ENCODE measurements at regions not wholly inside any gene's neighbourhood (a gene's known extent, or its start where the extent isn't known, plus 50 kb on each side); places are given as distances from the start of the nearest gene placed in this dataset.

- Histone ChIP-seq H3K9ac (ENCODE audit: low read length) (no peak overlapping the region), H3K4me3 (ENCODE audit: low read length) (no peak overlapping the region), H3K27ac (ENCODE audit: low read length) (no peak overlapping the region), H3K9me2 (ENCODE audit: insufficient read depth, low read length) (no peaks in the 10 kb centered on the region), H3K4me2 (ENCODE audit: low read length) (no peak overlapping the region), H3K36me3 (ENCODE audit: insufficient read depth, low read length) (no peaks in the 10 kb centered on the region), H3F3A (ENCODE audit: insufficient read depth, low read length, poor library complexity, severe bottlenecking) (no peaks in the 10 kb centered on the region), H2AFZ (ENCODE audit: low read depth, low read length) (no peak overlapping the region), H3K27me3 (ENCODE audit: insufficient read depth, low read depth, low read length) (no peaks in the 10 kb centered on the region), H3K9me3 (ENCODE audit: low read length) (no peaks in the 10 kb centered on the region), H3K79me2 (replicated peaks; ENCODE audit: insufficient read depth, low read length) (no peaks in the 10 kb centered on the region), H4K20me1 (ENCODE audit: insufficient read depth) (no peaks in the 10 kb centered on the region)
- no peak for TF ChIP-seq MXI1 (conservative IDR thresholded peaks at IDR 0.05; ENCODE audit: poor library complexity, severe bottlenecking)
- no peak for TF ChIP-seq TAF1 (IDR thresholded peaks at IDR 0.05; ENCODE audit: low read depth)
- TF ChIP-seq SMC3 (conservative IDR thresholded peaks at IDR 0.05; ENCODE audit: poor library complexity) = no peak
- TF ChIP-seq REST (IDR thresholded peaks at IDR 0.05; ENCODE audit: borderline replicate concordance) = no peak
- no peak for TF ChIP-seq RAD21 (conservative IDR thresholded peaks at IDR 0.05)
- TF ChIP-seq CTCF (IDR thresholded peaks at IDR 0.05; ENCODE audit: poor library complexity, severe bottlenecking) = no peak
- TF ChIP-seq EZH2 (IDR thresholded peaks at IDR 0.05; ENCODE audit: borderline replicate concordance, insufficient read depth, low read length, poor library complexity, severe bottlenecking) = no peak
Measured at GRCh38 chr10:108962172-108962571, 961.1 kb downstream of the XPNPEP1 start.

GRCh38 chr10:108957681-108958080 is 965.6 kb downstream of the XPNPEP1 start:
- Histone ChIP-seq H3K9ac (ENCODE audit: low read length) (no peak overlapping the region), H3K9me3 (ENCODE audit: low read length) (no peaks in the 10 kb centered on the region), H3F3A (ENCODE audit: insufficient read depth, low read length, poor library complexity, severe bottlenecking) (no peaks in the 10 kb centered on the region), H3K36me3 (ENCODE audit: insufficient read depth, low read length) (no peaks in the 10 kb centered on the region), H3K27ac (ENCODE audit: low read length) (no peak overlapping the region), H3K27me3 (ENCODE audit: insufficient read depth, low read depth, low read length) (no peaks in the 10 kb centered on the region), H4K20me1 (ENCODE audit: insufficient read depth) (no peaks in the 10 kb centered on the region), H3K79me2 (replicated peaks; ENCODE audit: insufficient read depth, low read length) (no peaks in the 10 kb centered on the region), H3K4me3 (ENCODE audit: low read length) (no peak overlapping the region), H2AFZ (ENCODE audit: low read depth, low read length) (no peak overlapping the region), H3K9me2 (ENCODE audit: insufficient read depth, low read length) (no peaks in the 10 kb centered on the region), H3K4me2 (ENCODE audit: low read length) (no peak overlapping the region)
- no peak for TF ChIP-seq SMC3 (conservative IDR thresholded peaks at IDR 0.05; ENCODE audit: poor library complexity)
- TF ChIP-seq RAD21 (conservative IDR thresholded peaks at IDR 0.05) = no peak
- TF ChIP-seq REST (IDR thresholded peaks at IDR 0.05; ENCODE audit: borderline replicate concordance) = no peak
- no peak for TF ChIP-seq CTCF (IDR thresholded peaks at IDR 0.05; ENCODE audit: poor library complexity, severe bottlenecking)
- no peak for TF ChIP-seq MXI1 (conservative IDR thresholded peaks at IDR 0.05; ENCODE audit: poor library complexity, severe bottlenecking)
- TF ChIP-seq POLR2AphosphoS5 (IDR thresholded peaks at IDR 0.05) = no peak
- no peak for TF ChIP-seq TAF1 (IDR thresholded peaks at IDR 0.05; ENCODE audit: low read depth)
- no peak for TF ChIP-seq EZH2 (IDR thresholded peaks at IDR 0.05; ENCODE audit: borderline replicate concordance, insufficient read depth, low read length, poor library complexity, severe bottlenecking)
- no peak for TF ChIP-seq EP300 (conservative IDR thresholded peaks at IDR 0.05; ENCODE audit: poor library complexity, severe bottlenecking)
